ENCODE measurements at regions not wholly inside any gene's neighbourhood (a gene's known extent, or its start where the extent isn't known, plus 50 kb on each side); places are given as distances from the start of the nearest gene placed in this dataset.
"Not testable (repeated sequence)": the region's sequence is repeated elsewhere in the genome, so short reads cannot be mapped to it uniquely, and the experiment has no call there.

- no peak for DNase-seq (ENCODE audit: low read depth in 2 of 2)
- Histone ChIP-seq H3K4me3 (replicated peaks in 1 of 4; ENCODE audit: control extremely low read depth in 1 of 4, insufficient read depth in 1 of 4, low read depth in 3 of 4, low read length in 4 of 4) (no peak overlapping the region), H3K27ac (ENCODE audit: insufficient read depth, low read length) (no peak overlapping the region), H3K79me2 (ENCODE audit: control insufficient read depth, insufficient read depth, low read length) (no peaks in the 10 kb centered on the region), H3K9ac (ENCODE audit: insufficient read depth, low read length) (no peak overlapping the region), H3K36me3 (ENCODE audit: control insufficient read depth, insufficient read depth, low read length) (no peaks in the 10 kb centered on the region), H2AFZ (ENCODE audit: low read length) (no peak overlapping the region), H3K4me2 (ENCODE audit: extremely low read depth, insufficient read depth, low read length) (no peak overlapping the region), H3K9me3 (ENCODE audit: control insufficient read depth, insufficient read depth, low read depth, low read length) (no peaks in the 10 kb centered on the region), H4K20me1 (ENCODE audit: control insufficient read depth, extremely low read depth, insufficient read depth, low read length) (no peaks in the 10 kb centered on the region), H3K27me3 (ENCODE audit: control insufficient read depth, insufficient read depth, low read length) (no peaks in the 10 kb centered on the region), H3K4me1 (ENCODE audit: control insufficient read depth, extremely low read depth, insufficient read depth, low read length) (no peaks in the 10 kb centered on the region)
- TF ChIP-seq EZH2 (IDR thresholded peaks at IDR 0.05; ENCODE audit: low read length, missing control alignments) (no peak), CTCF (conservative IDR thresholded peaks at IDR 0.05 in 1 of 2, IDR thresholded peaks at IDR 0.05 in 1 of 2; ENCODE audit: low read depth in 1 of 2, low read length in 2 of 2) (no peak)
These were observed 109.0 kb upstream of the SLC16A7 start for GRCh38 chr12:59486827-59487226.

GRCh38 chr12:59484575-59484974 is 111.3 kb upstream of the SLC16A7 start:
- H3K4me3 ChIP-seq (replicated peaks in 1 of 4; ENCODE audit: control extremely low read depth in 1 of 4, insufficient read depth in 1 of 4, low read depth in 3 of 4, low read length in 4 of 4): no peak overlapping the region
- H3K9me3 ChIP-seq (ENCODE audit: control insufficient read depth, insufficient read depth, low read depth, low read length): no peaks in the 10 kb centered on the region
- H3K36me3 ChIP-seq (ENCODE audit: control insufficient read depth, insufficient read depth, low read length): no peaks in the 10 kb centered on the region
- no peaks in the 10 kb centered on the region for H3K79me2 ChIP-seq (ENCODE audit: control insufficient read depth, insufficient read depth, low read length)
- H3K4me2 ChIP-seq (ENCODE audit: extremely low read depth, insufficient read depth, low read length): no peak overlapping the region
- no peak overlapping the region for H3K27ac ChIP-seq (ENCODE audit: insufficient read depth, low read length)
- no peak overlapping the region for H2AFZ ChIP-seq (ENCODE audit: low read length)
- TF ChIP-seq EZH2 (IDR thresholded peaks at IDR 0.05; ENCODE audit: low read length, missing control alignments) (no peak), CTCF (conservative IDR thresholded peaks at IDR 0.05 in 1 of 2, IDR thresholded peaks at IDR 0.05 in 1 of 2; ENCODE audit: low read depth in 1 of 2, low read length in 2 of 2) (no peak)
- no peak overlapping the region for H3K9ac ChIP-seq (ENCODE audit: insufficient read depth, low read length)
- H4K20me1 ChIP-seq (ENCODE audit: control insufficient read depth, extremely low read depth, insufficient read depth, low read length): no peaks in the 10 kb centered on the region
- no peaks in the 10 kb centered on the region for H3K27me3 ChIP-seq (ENCODE audit: control insufficient read depth, insufficient read depth, low read length)
- H3K4me1 ChIP-seq (ENCODE audit: control insufficient read depth, extremely low read depth, insufficient read depth, low read length): no peaks in the 10 kb centered on the region
- no peak for DNase-seq (ENCODE audit: low read depth in 2 of 2)

- not testable (repeated sequence) for H4K20me1 ChIP-seq (ENCODE audit: control insufficient read depth, extremely low read depth, insufficient read depth, low read length); DNase-seq (ENCODE audit: low read depth in 2 of 2); H3K4me3 ChIP-seq (replicated peaks in 1 of 4; ENCODE audit: control extremely low read depth in 1 of 4, insufficient read depth in 1 of 4, low read depth in 3 of 4, low read length in 4 of 4); H3K27me3 ChIP-seq (ENCODE audit: control insufficient read depth, insufficient read depth, low read length); H3K27ac ChIP-seq (ENCODE audit: insufficient read depth, low read length); H3K36me3 ChIP-seq (ENCODE audit: control insufficient read depth, insufficient read depth, low read length); H3K9ac ChIP-seq (ENCODE audit: insufficient read depth, low read length); H3K4me2 ChIP-seq (ENCODE audit: extremely low read depth, insufficient read depth, low read length); H3K4me1 ChIP-seq (ENCODE audit: control insufficient read depth, extremely low read depth, insufficient read depth, low read length); H3K79me2 ChIP-seq (ENCODE audit: control insufficient read depth, insufficient read depth, low read length); H2AFZ ChIP-seq (ENCODE audit: low read length); H3K9me3 ChIP-seq (ENCODE audit: control insufficient read depth, insufficient read depth, low read depth, low read length)
These were observed 121.6 kb upstream of the SLC16A7 start for GRCh38 chr12:59474236-59474635.

- Histone ChIP-seq H3K9ac (ENCODE audit: insufficient read depth, low read length) (no peak overlapping the region), H3K79me2 (ENCODE audit: control insufficient read depth, insufficient read depth, low read length) (no peaks in the 10 kb centered on the region), H3K9me3 (ENCODE audit: control insufficient read depth, insufficient read depth, low read depth, low read length) (no peaks in the 10 kb centered on the region), H3K36me3 (ENCODE audit: control insufficient read depth, insufficient read depth, low read length) (no peaks in the 10 kb centered on the region), H3K27ac (ENCODE audit: insufficient read depth, low read length) (no peak overlapping the region), H3K27me3 (ENCODE audit: control insufficient read depth, insufficient read depth, low read length) (no peaks in the 10 kb centered on the region), H2AFZ (ENCODE audit: low read length) (no peak overlapping the region), H4K20me1 (ENCODE audit: control insufficient read depth, extremely low read depth, insufficient read depth, low read length) (no peaks in the 10 kb centered on the region), H3K4me3 (replicated peaks in 1 of 4; ENCODE audit: control extremely low read depth in 1 of 4, insufficient read depth in 1 of 4, low read depth in 3 of 4, low read length in 4 of 4) (no peak overlapping the region), H3K4me1 (ENCODE audit: control insufficient read depth, extremely low read depth, insufficient read depth, low read length) (no peaks in the 10 kb centered on the region), H3K4me2 (ENCODE audit: extremely low read depth, insufficient read depth, low read length) (no peak overlapping the region)
- no peak for DNase-seq (ENCODE audit: low read depth in 2 of 2)
- no peak for TF ChIP-seq CTCF (conservative IDR thresholded peaks at IDR 0.05 in 1 of 2, IDR thresholded peaks at IDR 0.05 in 1 of 2; ENCODE audit: low read depth in 1 of 2, low read length in 2 of 2)
- no peak for TF ChIP-seq EZH2 (IDR thresholded peaks at IDR 0.05; ENCODE audit: low read length, missing control alignments)
These were observed 123.6 kb upstream of the SLC16A7 start for GRCh38 chr12:59472273-59472672.
